Liver (tissue), 7 donors: ENCODE measurements at regions not wholly inside any gene's neighbourhood (a gene's known extent, or its start where the extent isn't known, plus 50 kb on each side); places are given as distances from the start of the nearest gene placed in this dataset.

Source experiments
- DNase-seq: peaks from one replicate; pipeline ENCODE4 v3.0.0-alpha.2; 2017; ENCODE audit warnings: low spot score
- H3K27ac ChIP-seq, 2 donors: one replicate each; pipeline ENCODE4 v1.7.0; 2013; ENCODE audit warnings: inconsistent platforms in 2 of 2, low read length in 2 of 2, control low read depth in 1 of 2, low read depth in 1 of 2, mild to moderate bottlenecking in 1 of 2
- H3K27me3 ChIP-seq, 4 donors: one replicate each; pipeline versions ENCODE4 v1.6.1 to v1.7.0; 2013; ENCODE audit warnings: low read length in 3 of 4, inconsistent platforms in 1 of 4, mild to moderate bottlenecking in 1 of 4, moderate library complexity in 1 of 4; ENCODE audit not compliant: control insufficient read depth in 4 of 4, insufficient read depth in 4 of 4
- H3K36me3 ChIP-seq, 4 donors: one replicate each; pipeline versions ENCODE4 v1.6.1 to v1.7.0; 2013; ENCODE audit warnings: low read length in 3 of 4, mild to moderate bottlenecking in 3 of 4, low read depth in 1 of 4, moderate library complexity in 1 of 4; ENCODE audit not compliant: control insufficient read depth in 4 of 4, insufficient read depth in 3 of 4
- H3K4me1 ChIP-seq, 4 donors: one replicate each; pipeline versions ENCODE4 v1.6.1 to v1.7.0; 2013; ENCODE audit warnings: low read length in 3 of 4, mild to moderate bottlenecking in 3 of 4, moderate library complexity in 1 of 4; ENCODE audit not compliant: control insufficient read depth in 4 of 4, insufficient read depth in 4 of 4
- H3K4me3 ChIP-seq, 3 donors: one replicate each; pipeline versions ENCODE4 v1.6.1 to v1.7.0; 2013; ENCODE audit warnings: low read length in 3 of 3, control low read depth in 1 of 3, low read depth in 1 of 3, mild to moderate bottlenecking in 1 of 3
- H3K9ac ChIP-seq, 2 donors: one replicate each; pipeline ENCODE4 v1.7.0; 2013; ENCODE audit warnings: low read length in 2 of 2, mild to moderate bottlenecking in 2 of 2, moderate library complexity in 2 of 2, control low read depth in 1 of 2, low read depth in 1 of 2
- H3K9me3 ChIP-seq, 4 donors: one replicate each; pipeline versions ENCODE4 v1.6.1 to v1.7.0; 2013; ENCODE audit warnings: low read length in 3 of 4; ENCODE audit not compliant: control insufficient read depth in 4 of 4
- EGR1 ChIP-seq, 2 donors: IDR thresholded peaks; 2 replicates each; pipeline ENCODE4 v1.6.1; 2016 to 2018; ENCODE audit warnings: antibody characterized with exemption in 2 of 2, low read depth in 2 of 2
- FOXA1 ChIP-seq: IDR thresholded peaks from 2 replicates; pipeline ENCODE4 v1.6.1; 2016; ENCODE audit warnings: antibody characterized with exemption
- FOXA2 ChIP-seq: IDR thresholded peaks from 2 replicates; pipeline ENCODE4 v1.6.1; 2016; ENCODE audit warnings: antibody characterized with exemption
- GABPA ChIP-seq, 2 donors: IDR thresholded peaks in 1 of 2; conservative IDR thresholded peaks in 1 of 2; 2 replicates each; pipeline ENCODE4 v1.6.1; 2016; ENCODE audit warnings: antibody characterized with exemption in 2 of 2, mild to moderate bottlenecking in 1 of 2, moderate library complexity in 1 of 2
- HNF4A ChIP-seq, 2 donors: conservative IDR thresholded peaks; 2 replicates each; pipeline ENCODE4 v1.6.1; 2016; ENCODE audit warnings: antibody characterized with exemption in 2 of 2, mild to moderate bottlenecking in 2 of 2
- HNF4G ChIP-seq: IDR thresholded peaks from 2 replicates; pipeline ENCODE4 v1.6.1; 2016; ENCODE audit warnings: antibody characterized with exemption
- JUND ChIP-seq, 2 donors: IDR thresholded peaks; 2 replicates each; pipeline ENCODE4 v1.6.1; 2016; ENCODE audit warnings: antibody characterized with exemption in 2 of 2
- MAX ChIP-seq: IDR thresholded peaks from 2 replicates; pipeline ENCODE4 v1.6.1; 2016; ENCODE audit warnings: antibody characterized with exemption
- NR2F2 ChIP-seq: IDR thresholded peaks from 2 replicates; pipeline ENCODE4 v1.6.1; 2016; ENCODE audit warnings: antibody characterized with exemption
- RAD21 ChIP-seq, 2 donors: IDR thresholded peaks; 2 replicates each; pipeline ENCODE4 v1.6.1; 2016; ENCODE audit warnings: antibody characterized with exemption in 2 of 2, mild to moderate bottlenecking in 2 of 2
- REST ChIP-seq: IDR thresholded peaks from 2 replicates; pipeline ENCODE4 v1.6.1; 2016; ENCODE audit warnings: antibody characterized with exemption, mild to moderate bottlenecking
- RXRA ChIP-seq, 2 donors: IDR thresholded peaks; 2 replicates each; pipeline ENCODE4 v1.6.1; 2017 to 2018; ENCODE audit warnings: antibody characterized with exemption in 2 of 2, mild to moderate bottlenecking in 1 of 2
- SP1 ChIP-seq: IDR thresholded peaks from 2 replicates; pipeline ENCODE4 v1.6.1; 2018; ENCODE audit warnings: antibody characterized with exemption, mild to moderate bottlenecking
- TAF1 ChIP-seq: conservative IDR thresholded peaks from 2 replicates; pipeline ENCODE4 v1.6.1; 2016; ENCODE audit warnings: antibody characterized with exemption, mild to moderate bottlenecking
- YY1 ChIP-seq: IDR thresholded peaks from 2 replicates; pipeline ENCODE4 v1.6.1; 2016; ENCODE audit warnings: antibody characterized with exemption, mild to moderate bottlenecking
- TF ChIP-seq, protein P1 (sequence below): fragments of 150-350 bp; IDR thresholded peaks from 2 replicates; pipeline ENCODE4 v1.5.1; 2017; ENCODE audit warnings: improper control_type of control experiment, low read depth, low read length; ENCODE audit not compliant: missing input control
- TF ChIP-seq, protein P2 (sequence below): IDR thresholded peaks from 2 replicates; pipeline ENCODE4 v1.6.1; 2016; ENCODE audit warnings: antibody characterized with exemption
- TF ChIP-seq, protein P3 (sequence below): IDR thresholded peaks from 2 replicates; pipeline ENCODE4 v1.6.1; 2016; ENCODE audit warnings: antibody characterized with exemption
- donor health status: healthy.
- donor health status: healthy.
- donor health status: healthy.
- donor health status: healthy.

DNA sequence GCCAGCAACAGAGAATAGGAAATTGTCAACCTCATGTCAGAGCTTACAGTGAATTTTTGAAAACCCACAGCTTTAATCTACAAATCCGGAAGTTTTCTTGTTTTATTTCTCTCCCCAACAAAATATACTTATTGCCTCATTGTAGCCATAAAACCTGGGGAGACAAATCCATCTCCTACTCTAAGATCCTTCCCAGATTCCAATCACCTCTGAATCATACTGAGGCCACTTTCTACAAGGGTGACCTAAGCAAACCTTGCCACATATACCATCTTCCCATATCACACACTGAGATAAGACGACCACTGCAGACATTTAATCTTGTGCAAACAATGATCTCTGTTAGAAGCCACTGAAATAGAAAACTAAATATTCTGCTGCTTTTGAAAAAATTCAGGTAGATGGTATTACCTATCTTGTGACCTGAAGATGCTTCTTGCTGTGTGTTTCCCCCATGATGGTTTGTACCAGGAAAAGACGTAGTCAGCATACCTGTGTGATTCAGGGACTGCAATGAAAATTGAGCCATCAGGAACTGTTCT is 171.5 kb upstream of the DUSP10 start (continued):
- no peak for TF ChIP-seq REST
- no peak for TF ChIP-seq JUND (IDR thresholded peaks at IDR 0.05)
- no peak for TF ChIP-seq EGR1 (IDR thresholded peaks at IDR 0.05; ENCODE audit: low read depth in 2 of 2)
- TF ChIP-seq NR2F2: no peak
- TF ChIP-seq GABPA (IDR thresholded peaks at IDR 0.05 in 1 of 2, conservative IDR thresholded peaks at IDR 0.05 in 1 of 2): no peak
- no peak for TF ChIP-seq HNF4A (conservative IDR thresholded peaks at IDR 0.05)

- no peaks in the 10 kb centered on the region for H3K36me3 ChIP-seq
- no peaks in the 10 kb centered on the region for H3K9me3 ChIP-seq
- H3K4me1 ChIP-seq: no peaks in the 10 kb centered on the region
- no peaks in the 10 kb centered on the region for H3K27me3 ChIP-seq
- no peak overlapping the region for H3K9ac ChIP-seq
- TF ChIP-seq, protein P1, sequence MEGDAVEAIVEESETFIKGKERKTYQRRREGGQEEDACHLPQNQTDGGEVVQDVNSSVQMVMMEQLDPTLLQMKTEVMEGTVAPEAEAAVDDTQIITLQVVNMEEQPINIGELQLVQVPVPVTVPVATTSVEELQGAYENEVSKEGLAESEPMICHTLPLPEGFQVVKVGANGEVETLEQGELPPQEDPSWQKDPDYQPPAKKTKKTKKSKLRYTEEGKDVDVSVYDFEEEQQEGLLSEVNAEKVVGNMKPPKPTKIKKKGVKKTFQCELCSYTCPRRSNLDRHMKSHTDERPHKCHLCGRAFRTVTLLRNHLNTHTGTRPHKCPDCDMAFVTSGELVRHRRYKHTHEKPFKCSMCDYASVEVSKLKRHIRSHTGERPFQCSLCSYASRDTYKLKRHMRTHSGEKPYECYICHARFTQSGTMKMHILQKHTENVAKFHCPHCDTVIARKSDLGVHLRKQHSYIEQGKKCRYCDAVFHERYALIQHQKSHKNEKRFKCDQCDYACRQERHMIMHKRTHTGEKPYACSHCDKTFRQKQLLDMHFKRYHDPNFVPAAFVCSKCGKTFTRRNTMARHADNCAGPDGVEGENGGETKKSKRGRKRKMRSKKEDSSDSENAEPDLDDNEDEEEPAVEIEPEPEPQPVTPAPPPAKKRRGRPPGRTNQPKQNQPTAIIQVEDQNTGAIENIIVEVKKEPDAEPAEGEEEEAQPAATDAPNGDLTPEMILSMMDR: no peak
- TF ChIP-seq RAD21 (IDR thresholded peaks at IDR 0.05) (no peak), HNF4G (no peak), JUND (IDR thresholded peaks at IDR 0.05) (no peak), FOXA2 (no peak), EGR1 (IDR thresholded peaks at IDR 0.05; ENCODE audit: low read depth in 2 of 2) (no peak), GABPA (IDR thresholded peaks at IDR 0.05 in 1 of 2, conservative IDR thresholded peaks at IDR 0.05 in 1 of 2) (no peak), NR2F2 (no peak), REST (no peak), RXRA (IDR thresholded peaks at IDR 0.05) (no peak), TAF1 (no peak), HNF4A (conservative IDR thresholded peaks at IDR 0.05) (no peak), YY1 (no peak), SP1 (no peak), FOXA1 (no peak), MAX (no peak)
- TF ChIP-seq, protein P2, sequence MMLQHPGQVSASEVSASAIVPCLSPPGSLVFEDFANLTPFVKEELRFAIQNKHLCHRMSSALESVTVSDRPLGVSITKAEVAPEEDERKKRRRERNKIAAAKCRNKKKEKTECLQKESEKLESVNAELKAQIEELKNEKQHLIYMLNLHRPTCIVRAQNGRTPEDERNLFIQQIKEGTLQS: no peak
- TF ChIP-seq, protein P3, sequence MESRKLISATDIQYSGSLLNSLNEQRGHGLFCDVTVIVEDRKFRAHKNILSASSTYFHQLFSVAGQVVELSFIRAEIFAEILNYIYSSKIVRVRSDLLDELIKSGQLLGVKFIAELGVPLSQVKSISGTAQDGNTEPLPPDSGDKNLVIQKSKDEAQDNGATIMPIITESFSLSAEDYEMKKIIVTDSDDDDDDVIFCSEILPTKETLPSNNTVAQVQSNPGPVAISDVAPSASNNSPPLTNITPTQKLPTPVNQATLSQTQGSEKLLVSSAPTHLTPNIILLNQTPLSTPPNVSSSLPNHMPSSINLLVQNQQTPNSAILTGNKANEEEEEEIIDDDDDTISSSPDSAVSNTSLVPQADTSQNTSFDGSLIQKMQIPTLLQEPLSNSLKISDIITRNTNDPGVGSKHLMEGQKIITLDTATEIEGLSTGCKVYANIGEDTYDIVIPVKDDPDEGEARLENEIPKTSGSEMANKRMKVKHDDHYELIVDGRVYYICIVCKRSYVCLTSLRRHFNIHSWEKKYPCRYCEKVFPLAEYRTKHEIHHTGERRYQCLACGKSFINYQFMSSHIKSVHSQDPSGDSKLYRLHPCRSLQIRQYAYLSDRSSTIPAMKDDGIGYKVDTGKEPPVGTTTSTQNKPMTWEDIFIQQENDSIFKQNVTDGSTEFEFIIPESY: no peak
- no peak for DNase-seq
- no peak overlapping the region for H3K27ac ChIP-seq
- H3K4me3 ChIP-seq: no peak overlapping the region
Observed at GRCh38 chr1:221912230-221912629, 170.3 kb upstream of the DUSP10 start.
